ENCODE measurements at regions not wholly inside any gene's neighbourhood (a gene's known extent, or its start where the extent isn't known, plus 50 kb on each side); places are given as distances from the start of the nearest gene placed in this dataset.
"Not testable (repeated sequence)": the region's sequence is repeated elsewhere in the genome, so short reads cannot be mapped to it uniquely, and the experiment has no call there.

GRCh38 chr18:8531084-8531483 lies 78.2 kb upstream of the RAB12 start:
- not testable (repeated sequence) for TF ChIP-seq ZBTB11 (tag by site-specific recombination; conservative IDR thresholded peaks at IDR 0.05; ENCODE audit: low read depth); CTCF (tag by site-specific recombination; IDR thresholded peaks at IDR 0.05); ZNF548 (tag by site-specific recombination; IDR thresholded peaks at IDR 0.05); REST (tag by site-specific recombination; IDR thresholded peaks at IDR 0.05); ZNF768 (tag by site-specific recombination; IDR thresholded peaks at IDR 0.05); TCF7L2 (IDR thresholded peaks at IDR 0.05; ENCODE audit: borderline replicate concordance, low read depth, low read length); PRDM1 (tag by site-specific recombination; IDR thresholded peaks at IDR 0.05); ZNF514 (tag by site-specific recombination; IDR thresholded peaks at IDR 0.05)
- peak; percentile 97 for TF ChIP-seq SETDB1 (IDR thresholded peaks at IDR 0.05; ENCODE audit: insufficient read length, low read length)
